OCI-LY1 (cell line): ENCODE measurements at regions not wholly inside any gene's neighbourhood (a gene's known extent, or its start where the extent isn't known, plus 50 kb on each side); places are given as distances from the start of the nearest gene placed in this dataset.

ENCODE experiments used
- H2AFZ ChIP-seq: fragments of 200-600 bp; sonication (generic), shearing (Covaris generic); 2 replicates; pipeline ENCODE4 v1.6.0; 2014; ENCODE audit warnings: antibody characterized with exemption, mild to moderate bottlenecking, low read length
- H3F3A ChIP-seq: fragments of 200-600 bp; sonication (generic), shearing (Covaris generic); 2 replicates; pipeline ENCODE4 v1.6.0; 2014; ENCODE audit warnings: mild to moderate bottlenecking, antibody characterized with exemption, low read length, moderate library complexity; ENCODE audit not compliant: insufficient read depth
- H3K27ac ChIP-seq: fragments of 200-600 bp; sonication (generic); 2 replicates; pipeline ENCODE4 v1.5.1; 2014; ENCODE audit warnings: low read length, mixed run types, mild to moderate bottlenecking, low read depth; ENCODE audit not compliant: poor library complexity, severe bottlenecking
- H3K27me3 ChIP-seq: fragments of 200-600 bp; sonication (generic); 2 replicates; pipeline ENCODE4 v1.6.0; 2014; ENCODE audit warnings: antibody characterized with exemption, mild to moderate bottlenecking, low read length, moderate library complexity; ENCODE audit not compliant: insufficient read depth
- H3K36me3 ChIP-seq: fragments of 200-600 bp; sonication (generic); 2 replicates; pipeline ENCODE4 v1.6.1; 2014; ENCODE audit warnings: mild to moderate bottlenecking, antibody characterized with exemption, low read length, moderate library complexity, mixed read lengths; ENCODE audit not compliant: insufficient read depth
- H3K4me1 ChIP-seq: fragments of 200-600 bp; sonication (generic); 2 replicates; pipeline ENCODE4 v1.5.1; 2014; ENCODE audit warnings: mild to moderate bottlenecking, low read length, moderate library complexity; ENCODE audit not compliant: insufficient read depth, severe bottlenecking
- H3K4me2 ChIP-seq: fragments of 200-600 bp; sonication (generic), shearing (Covaris generic); 2 replicates; pipeline ENCODE4 v1.6.1; 2014; ENCODE audit warnings: low read length
- H3K4me3 ChIP-seq: fragments of 200-600 bp; sonication (generic); 2 replicates; pipeline ENCODE4 v1.5.1; 2014; ENCODE audit warnings: low read length, low read depth, mild to moderate bottlenecking, mixed read lengths; ENCODE audit not compliant: poor library complexity, severe bottlenecking
- H3K79me2 ChIP-seq: fragments of 200-600 bp; shearing (Covaris generic); 2 replicates; pipeline ENCODE4 v1.6.1; 2016; ENCODE audit warnings: mixed run types, low read length, mixed read lengths; ENCODE audit not compliant: insufficient read depth
- H3K9ac ChIP-seq: fragments of 200-600 bp; sonication (generic), shearing (Covaris generic); 2 replicates; pipeline ENCODE4 v1.6.1; 2014; ENCODE audit warnings: mild to moderate bottlenecking, low read length, mixed read lengths
- H3K9me2 ChIP-seq: fragments of 200-600 bp; sonication (generic), shearing (Covaris generic); 2 replicates; pipeline ENCODE4 v1.6.1; 2014; ENCODE audit warnings: low read depth, mild to moderate bottlenecking, low read length, mixed read lengths
- H3K9me3 ChIP-seq: fragments of 200-600 bp; shearing (Covaris generic); 2 replicates; pipeline ENCODE4 v1.6.1; 2014; ENCODE audit warnings: low read length, mixed read lengths
- H4K20me1 ChIP-seq: fragments of 200-600 bp; sonication (generic), shearing (Covaris generic); 2 replicates; pipeline ENCODE4 v1.6.0; 2016; ENCODE audit warnings: mild to moderate bottlenecking, low read length; ENCODE audit not compliant: insufficient read depth
- CTCF ChIP-seq: fragments of 200-600 bp; sonication (generic), shearing (Covaris generic); IDR thresholded peaks from 2 replicates; pipeline ENCODE4 v1.5.1; 2017; ENCODE audit warnings: mild to moderate bottlenecking, antibody characterized with exemption, low read length, moderate library complexity, mixed read lengths
- EZH2 ChIP-seq: fragments of 200-600 bp; sonication (generic), shearing (Covaris generic); IDR thresholded peaks from 2 replicates; pipeline ENCODE4 v1.8.0; 2017; ENCODE audit warnings: borderline replicate concordance, mixed run types, mild to moderate bottlenecking, antibody characterized with exemption, low read length, moderate library complexity, mixed read lengths

- H3K36me3 ChIP-seq: no peaks in the 10 kb centered on the region
- H2AFZ ChIP-seq: no peak overlapping the region
- H3K9me3 ChIP-seq: no peaks in the 10 kb centered on the region
- H3F3A ChIP-seq: no peaks in the 10 kb centered on the region
- TF ChIP-seq CTCF (no peak), EZH2 (no peak)
- no peak overlapping the region for H3K27ac ChIP-seq
- H3K9me2 ChIP-seq: no peaks in the 10 kb centered on the region
- no peaks in the 10 kb centered on the region for H3K79me2 ChIP-seq
- no peaks in the 10 kb centered on the region for H3K27me3 ChIP-seq
- H3K4me3 ChIP-seq: no peak overlapping the region
- no peak overlapping the region for H3K9ac ChIP-seq
- no peaks in the 10 kb centered on the region for H4K20me1 ChIP-seq
- no peak overlapping the region for H3K4me2 ChIP-seq
- H3K4me1 ChIP-seq: no peaks in the 10 kb centered on the region
These were observed 141.1 kb upstream of the DAP start for GRCh38 chr5:10902145-10902544.

- no peak overlapping the region for H3K9ac ChIP-seq
- H3K36me3 ChIP-seq: no peaks in the 10 kb centered on the region
- H3K9me2 ChIP-seq: no peaks in the 10 kb centered on the region
- H3K4me3 ChIP-seq: no peak overlapping the region
- no peaks in the 10 kb centered on the region for H3K79me2 ChIP-seq
- no peaks in the 10 kb centered on the region for H3K4me1 ChIP-seq
- TF ChIP-seq EZH2 (no peak), CTCF (no peak)
- no peak overlapping the region for H2AFZ ChIP-seq
- no peaks in the 10 kb centered on the region for H4K20me1 ChIP-seq
- H3K4me2 ChIP-seq: no peak overlapping the region
- no peaks in the 10 kb centered on the region for H3K27me3 ChIP-seq
- H3K9me3 ChIP-seq: no peaks in the 10 kb centered on the region
- H3F3A ChIP-seq: no peaks in the 10 kb centered on the region
- H3K27ac ChIP-seq: no peak overlapping the region
These were observed 137.5 kb upstream of the DAP start for GRCh38 chr5:10898514-10898913.

- Histone ChIP-seq H3K4me3 (no peak overlapping the region), H4K20me1 (no peaks in the 10 kb centered on the region), H3K79me2 (no peaks in the 10 kb centered on the region), H3K9ac (no peak overlapping the region), H3K4me2 (no peak overlapping the region), H2AFZ (no peak overlapping the region), H3K9me2 (no peaks in the 10 kb centered on the region), H3K27me3 (no peaks in the 10 kb centered on the region), H3K36me3 (no peaks in the 10 kb centered on the region), H3K4me1 (no peaks in the 10 kb centered on the region), H3K9me3 (no peaks in the 10 kb centered on the region), H3F3A (no peaks in the 10 kb centered on the region), H3K27ac (no peak overlapping the region)
- TF ChIP-seq EZH2: no peak
These were observed 135.0 kb upstream of the DAP start for GRCh38 chr5:10896016-10896415.

- no peaks in the 10 kb centered on the region for H3K27me3 ChIP-seq
- TF ChIP-seq EZH2 (no peak), CTCF (no peak)
These were observed 133.5 kb upstream of the DAP start for GRCh38 chr5:10894445-10895054.

More at GRCh38 chr5:10894445-10895054, 133.5 kb upstream of the DAP start:
- no peaks in the 10 kb centered on the region for H3K36me3 ChIP-seq
- H3K4me3 ChIP-seq: no peak overlapping the region
- H2AFZ ChIP-seq: no peak overlapping the region
- no peaks in the 10 kb centered on the region for H3K4me1 ChIP-seq
- H4K20me1 ChIP-seq: no peaks in the 10 kb centered on the region
- no peak overlapping the region for H3K4me2 ChIP-seq
- H3K9me3 ChIP-seq: no peaks in the 10 kb centered on the region
- H3K79me2 ChIP-seq: no peaks in the 10 kb centered on the region
- H3K9ac ChIP-seq: no peak overlapping the region
- H3K9me2 ChIP-seq: no peaks in the 10 kb centered on the region
- H3K27ac ChIP-seq: no peak overlapping the region
- no peaks in the 10 kb centered on the region for H3F3A ChIP-seq
